PC-3 (cell line): ENCODE measurements at regions not wholly inside any gene's neighbourhood (a gene's known extent, or its start where the extent isn't known, plus 50 kb on each side); places are given as distances from the start of the nearest gene placed in this dataset.

Experiments
- ATAC-seq: fragments of 200-7000 bp; cut with Tn5 transposase; 2 replicates; pipeline ENCODE4 v1.9.1; 2020; ENCODE audit warnings: mild to moderate bottlenecking, moderate library complexity
- BruUV-seq: library from RNA; stranded (reverse); fragments of 400-500 nt; replicated peaks from 2 replicates; lab custom pipeline; 2021; lab: Mats Ljungman, UMichigan
- CTCF ChIA-PET: fragments of 300-600 bp; sonication (Branson Sonifier 250); formaldehyde crosslinking; loops from one replicate; lab custom pipeline; 2022; ENCODE audit warnings: antibody characterized with exemption; lab: Charles Lee
- POLR2A ChIA-PET: fragments of 300-600 bp; sonication (Branson Sonifier 250); formaldehyde crosslinking; loops from one replicate; lab custom pipeline; 2022; ENCODE audit warnings: antibody characterized with exemption; ENCODE audit not compliant: unreplicated experiment; lab: Charles Lee
- DNase-seq: peaks from one replicate; pipeline ENCODE4 v3.0.0-alpha.2; 2015
- H2AFZ ChIP-seq: fragments of 300-600 bp; sonication (generic); 2 replicates; pipeline ENCODE4 v1.6.0; 2016; ENCODE audit warnings: antibody characterized with exemption, low read length
- H3F3A ChIP-seq: fragments of 300-600 bp; sonication (generic); one replicate; pipeline ENCODE4 v1.6.0; 2017; ENCODE audit warnings: antibody characterized with exemption, low read length, control low read depth, mild to moderate bottlenecking; ENCODE audit not compliant: unreplicated experiment
- H3K27ac ChIP-seq: fragments of 300-600 bp; sonication (generic); 2 replicates; pipeline ENCODE4 v1.5.1; 2016; ENCODE audit warnings: mild to moderate bottlenecking, low read length
- H3K27me3 ChIP-seq: fragments of 300-600 bp; sonication (generic); 2 replicates; pipeline ENCODE4 v1.6.1; 2016; ENCODE audit warnings: low read length, mixed read lengths
- H3K36me3 ChIP-seq: fragments of 300-600 bp; sonication (generic); 2 replicates; pipeline ENCODE4 v1.6.1; 2016; ENCODE audit warnings: low read depth, mixed run types, low read length, mixed read lengths
- H3K4me1 ChIP-seq: fragments of 300-600 bp; sonication (generic); 2 replicates; pipeline ENCODE4 v1.5.1; 2016; ENCODE audit warnings: low read length; ENCODE audit not compliant: insufficient read depth
- H3K4me2 ChIP-seq: fragments of 300-600 bp; sonication (generic); 2 replicates; pipeline ENCODE4 v1.6.0; 2016; ENCODE audit warnings: low read length
- H3K4me3 ChIP-seq: fragments of 300-600 bp; sonication (generic); 2 replicates; pipeline ENCODE4 v1.5.1; 2016; ENCODE audit warnings: mild to moderate bottlenecking, low read length, mixed read lengths
- H3K79me2 ChIP-seq: fragments of 300-600 bp; sonication (generic); 2 replicates; pipeline ENCODE4 v1.6.1; 2017; ENCODE audit warnings: low read length, mixed read lengths
- H3K9ac ChIP-seq: fragments of 300-600 bp; sonication (generic); 2 replicates; pipeline ENCODE4 v1.6.0; 2016; ENCODE audit warnings: mild to moderate bottlenecking, low read length
- H3K9me2 ChIP-seq: fragments of 300-600 bp; sonication (generic); replicated peaks from 2 replicates; pipeline ENCODE4 v1.6.1; 2016; ENCODE audit warnings: mixed run types, low read length, mixed read lengths
- H3K9me3 ChIP-seq: fragments of 300-600 bp; sonication (generic); 2 replicates; pipeline ENCODE4 v1.6.1; 2016; ENCODE audit warnings: low read length, mixed read lengths
- H4K20me1 ChIP-seq: fragments of 300-600 bp; sonication (generic); 2 replicates; pipeline ENCODE4 v1.6.1; 2016; ENCODE audit warnings: low read length, mixed read lengths
- EZH2 ChIP-seq: fragments of 300-600 bp; sonication (generic); IDR thresholded peaks from one replicate; pipeline ENCODE4 v1.6.1; 2017; ENCODE audit warnings: antibody characterized with exemption, mild to moderate bottlenecking, low read length; ENCODE audit not compliant: unreplicated experiment
- EZH2phosphoT487 ChIP-seq: fragments of 300-600 bp; sonication (generic); IDR thresholded peaks from 2 replicates; pipeline ENCODE4 v1.6.1; 2018; ENCODE audit warnings: mild to moderate bottlenecking, antibody characterized with exemption, low read length, borderline replicate concordance
- intact Hi-C: fragments of 100-400 bp; cut with micrococcal nuclease; formaldehyde crosslinking; loops from 2 replicates; pipeline ENCODE4 v1.9.0; 2023
- TF ChIP-seq, protein P1 (sequence below): fragments of 300-600 bp; sonication (generic); conservative IDR thresholded peaks from 2 replicates; pipeline ENCODE4 v1.5.1; 2017; ENCODE audit warnings: antibody characterized with exemption, low read depth, mild to moderate bottlenecking, low read length

DNA sequence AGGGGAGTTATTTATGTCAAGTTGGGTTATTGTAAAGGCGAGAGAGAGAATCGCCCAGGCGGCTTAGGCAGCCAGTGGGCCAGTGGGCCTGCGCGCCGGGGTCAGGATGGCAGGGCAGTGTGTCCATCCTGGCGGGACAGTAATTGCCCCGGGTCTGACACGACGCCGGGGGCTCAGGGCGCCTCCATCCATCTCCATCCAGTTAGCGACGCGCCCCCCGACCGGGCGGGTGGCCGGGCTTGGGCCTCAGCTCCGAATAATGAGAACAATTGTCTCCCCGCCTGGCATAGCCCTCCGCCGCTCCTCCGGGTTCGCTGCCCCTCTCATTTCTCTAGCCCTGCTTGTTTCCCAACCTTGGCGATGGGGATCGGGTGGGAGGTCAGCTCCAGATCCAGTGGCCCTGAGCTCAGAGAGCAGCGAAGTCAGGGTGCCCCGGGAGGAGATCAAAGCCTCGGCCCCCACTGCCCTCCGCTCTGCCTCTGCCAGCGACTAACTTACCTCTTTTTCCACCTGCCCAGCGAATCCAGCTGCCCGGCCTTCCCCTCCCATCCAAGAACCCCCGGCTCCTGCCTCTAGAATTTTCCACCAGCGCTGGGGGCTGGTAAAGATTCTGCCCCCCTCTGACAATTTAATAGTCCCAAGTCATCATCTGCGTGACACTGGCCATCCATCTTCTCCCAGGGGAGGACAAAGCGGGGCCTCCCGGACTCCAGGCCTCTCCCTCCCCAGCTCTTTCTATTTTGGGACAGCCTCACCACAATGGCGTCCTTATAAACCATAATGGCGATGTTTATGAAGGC is 56.9 kb upstream of the TMEM33 start:
- Histone ChIP-seq H3K27ac (no peak overlapping the region), H3F3A (no peaks in the 10 kb centered on the region), H3K4me3 (no peak overlapping the region), H3K36me3 (no peaks in the 10 kb centered on the region), H3K9me3 (no peaks in the 10 kb centered on the region), H3K9ac (no peak overlapping the region), H2AFZ (no peak overlapping the region), H3K4me1 (no peaks in the 10 kb centered on the region), H4K20me1 (no peaks in the 10 kb centered on the region), H3K9me2 (no peaks in the 10 kb centered on the region), H3K79me2 (no peaks in the 10 kb centered on the region), H3K27me3 (peaks cover 32% of the 10 kb centered on the region; the same call in 1 of the 2 replicates), H3K4me2 (no peak overlapping the region)
- DNase-seq (no peak), ATAC-seq (no peak)
- intact Hi-C loops: no loop called here
- CTCF ChIA-PET: no interaction called here
- no TSS peak for BruUV-seq
- POLR2A ChIA-PET: no interaction called here
- TF ChIP-seq EZH2 (no peak), EZH2phosphoT487 (no peak)
- TF ChIP-seq, protein P1, sequence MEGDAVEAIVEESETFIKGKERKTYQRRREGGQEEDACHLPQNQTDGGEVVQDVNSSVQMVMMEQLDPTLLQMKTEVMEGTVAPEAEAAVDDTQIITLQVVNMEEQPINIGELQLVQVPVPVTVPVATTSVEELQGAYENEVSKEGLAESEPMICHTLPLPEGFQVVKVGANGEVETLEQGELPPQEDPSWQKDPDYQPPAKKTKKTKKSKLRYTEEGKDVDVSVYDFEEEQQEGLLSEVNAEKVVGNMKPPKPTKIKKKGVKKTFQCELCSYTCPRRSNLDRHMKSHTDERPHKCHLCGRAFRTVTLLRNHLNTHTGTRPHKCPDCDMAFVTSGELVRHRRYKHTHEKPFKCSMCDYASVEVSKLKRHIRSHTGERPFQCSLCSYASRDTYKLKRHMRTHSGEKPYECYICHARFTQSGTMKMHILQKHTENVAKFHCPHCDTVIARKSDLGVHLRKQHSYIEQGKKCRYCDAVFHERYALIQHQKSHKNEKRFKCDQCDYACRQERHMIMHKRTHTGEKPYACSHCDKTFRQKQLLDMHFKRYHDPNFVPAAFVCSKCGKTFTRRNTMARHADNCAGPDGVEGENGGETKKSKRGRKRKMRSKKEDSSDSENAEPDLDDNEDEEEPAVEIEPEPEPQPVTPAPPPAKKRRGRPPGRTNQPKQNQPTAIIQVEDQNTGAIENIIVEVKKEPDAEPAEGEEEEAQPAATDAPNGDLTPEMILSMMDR: no peak

DNA sequence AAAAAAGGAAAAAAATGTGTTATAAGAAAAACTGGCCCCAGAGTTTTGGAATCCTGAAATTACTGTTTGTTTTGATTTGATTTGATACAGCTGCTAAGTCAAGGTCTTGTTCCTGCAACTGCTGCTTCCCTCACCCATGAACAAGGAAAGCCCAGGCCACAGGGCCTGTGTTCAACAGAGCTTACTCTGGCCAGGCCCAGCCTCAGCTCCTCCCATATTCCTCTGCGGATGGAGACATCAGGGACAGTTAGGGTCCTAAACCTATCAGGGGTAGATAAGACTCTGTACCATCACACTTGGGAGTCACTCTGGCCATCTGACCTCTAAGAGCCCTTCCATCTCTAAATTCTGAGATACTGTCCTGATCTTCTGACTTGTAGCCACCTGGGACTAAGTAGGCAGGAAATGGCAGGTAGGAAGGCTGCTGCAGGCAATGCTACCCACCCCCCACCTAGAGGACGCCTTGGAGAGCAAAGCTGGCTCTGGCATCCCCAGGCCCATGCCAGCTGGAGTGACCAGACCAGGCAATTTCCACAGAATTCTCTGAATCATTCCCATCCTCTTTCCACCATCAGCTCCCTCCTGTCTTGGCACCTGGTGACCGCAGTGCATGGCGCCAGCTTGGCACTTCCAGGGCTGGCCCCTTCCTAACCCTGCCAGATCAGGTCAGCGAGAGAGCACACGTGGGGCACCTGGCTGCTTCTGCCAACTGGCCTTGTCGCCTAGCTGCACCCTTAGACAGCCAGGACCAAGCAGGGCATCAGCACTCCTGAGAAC is 58.0 kb upstream of the TMEM33 start:
- Histone ChIP-seq H4K20me1 (no peaks in the 10 kb centered on the region), H3F3A (no peaks in the 10 kb centered on the region), H3K9ac (no peak overlapping the region), H3K9me2 (no peaks in the 10 kb centered on the region), H3K9me3 (no peaks in the 10 kb centered on the region), H3K4me3 (no peak overlapping the region), H3K27me3 (peaks cover 28% of the 10 kb centered on the region; the same call in 1 of the 2 replicates), H2AFZ (no peak overlapping the region), H3K36me3 (no peaks in the 10 kb centered on the region), H3K4me1 (no peaks in the 10 kb centered on the region), H3K4me2 (no peak overlapping the region), H3K27ac (no peak overlapping the region), H3K79me2 (no peaks in the 10 kb centered on the region)
- CTCF ChIA-PET: no interaction called here
- no TSS peak for BruUV-seq
- intact Hi-C loops: no loop called here
- ATAC-seq (no peak), DNase-seq (no peak)
- TF ChIP-seq EZH2 (no peak), EZH2phosphoT487 (no peak)
- TF ChIP-seq, protein P1: no peak
- POLR2A ChIA-PET: no interaction called here

DNA sequence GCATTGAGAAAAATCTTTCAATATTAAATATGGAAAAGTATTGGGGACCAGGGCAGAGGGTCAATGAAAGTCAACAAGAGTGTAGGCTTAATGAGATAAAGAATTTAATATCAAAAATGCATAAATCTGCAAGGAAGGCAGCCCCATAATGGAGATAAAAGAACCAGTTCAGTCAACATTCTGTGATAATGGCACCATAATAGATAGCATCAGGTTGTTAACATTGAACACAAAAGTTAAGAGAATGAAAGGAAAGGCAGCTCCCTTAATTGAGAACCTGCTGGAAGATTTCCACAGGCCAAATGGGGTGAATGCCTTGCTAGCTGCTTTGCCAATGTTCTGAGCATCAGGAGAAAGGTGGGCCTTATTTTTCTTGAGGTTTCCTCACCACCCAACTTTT is 60.4 kb upstream of the TMEM33 start:
- Histone ChIP-seq H3F3A (no peaks in the 10 kb centered on the region), H3K79me2 (no peaks in the 10 kb centered on the region), H2AFZ (no peak overlapping the region), H3K9me3 (no peaks in the 10 kb centered on the region), H3K27me3 (0 out of 2 replicates have a peak, but pooled peaks cover 8% of the 10 kb centered on the region), H3K9me2 (no peaks in the 10 kb centered on the region), H3K4me1 (no peaks in the 10 kb centered on the region), H3K36me3 (no peaks in the 10 kb centered on the region), H3K4me2 (no peak overlapping the region), H3K27ac (no peak overlapping the region), H4K20me1 (no peaks in the 10 kb centered on the region), H3K9ac (no peak overlapping the region), H3K4me3 (no peak overlapping the region)
- CTCF ChIA-PET: no interaction called here
- DNase-seq (no peak), ATAC-seq (no peak)
- TF ChIP-seq EZH2 (no peak), EZH2phosphoT487 (no peak)
- TF ChIP-seq, protein P1: no peak
- intact Hi-C loops: no loop called here
- BruUV-seq: no TSS peak
- POLR2A ChIA-PET: no interaction called here
